Stimulated activated CD4-positive, alpha-beta T cell treated with anti-CD3 and anti-CD28 coated beads, TNF-alpha, amount 100 ng/mL, for 48 hours (primary cell): ENCODE measurements at regions not wholly inside any gene's neighbourhood (a gene's known extent, or its start where the extent isn't known, plus 50 kb on each side); places are given as distances from the start of the nearest gene placed in this dataset.
A peak's percentile ranks its signal among the peaks of the same experiment; 100 is the strongest.
"Not testable (repeated sequence)": the region's sequence is repeated elsewhere in the genome, so short reads cannot be mapped to it uniquely, and the experiment has no call there.

Experiments used
- DNase-seq, 3 donors: peaks; one replicate each; pipeline ENCODE4 v3.0.0-alpha.2; 2020; ENCODE audit warnings: low read depth in 3 of 3

DNA sequence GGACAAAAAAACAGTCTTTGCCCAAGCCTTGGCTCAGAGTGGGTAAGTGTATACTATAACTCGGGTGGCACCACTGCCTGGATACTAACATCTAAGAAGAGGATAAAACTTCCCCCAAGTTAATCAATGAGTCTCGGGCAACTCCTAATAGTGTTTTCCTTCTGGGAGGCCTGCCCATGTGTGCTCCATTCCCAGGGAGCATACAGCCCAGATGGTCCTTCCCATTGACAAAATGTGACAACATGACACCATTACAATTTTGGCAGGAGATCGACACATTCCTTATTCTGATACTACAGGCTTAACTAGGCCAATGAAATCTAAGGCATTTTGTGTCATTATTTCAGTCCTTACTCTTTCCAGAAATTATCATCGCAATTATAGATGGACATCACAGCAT lies 52.7 kb upstream of the CRIM1 start:
- no peak for DNase-seq

GRCh38 chr2:36301843-36302242 lies 53.7 kb upstream of the CRIM1 start:
- no peak for DNase-seq

- DNase-seq: no peak
Measured at GRCh38 chr2:36300697-36301096, 54.9 kb upstream of the CRIM1 start.

DNA sequence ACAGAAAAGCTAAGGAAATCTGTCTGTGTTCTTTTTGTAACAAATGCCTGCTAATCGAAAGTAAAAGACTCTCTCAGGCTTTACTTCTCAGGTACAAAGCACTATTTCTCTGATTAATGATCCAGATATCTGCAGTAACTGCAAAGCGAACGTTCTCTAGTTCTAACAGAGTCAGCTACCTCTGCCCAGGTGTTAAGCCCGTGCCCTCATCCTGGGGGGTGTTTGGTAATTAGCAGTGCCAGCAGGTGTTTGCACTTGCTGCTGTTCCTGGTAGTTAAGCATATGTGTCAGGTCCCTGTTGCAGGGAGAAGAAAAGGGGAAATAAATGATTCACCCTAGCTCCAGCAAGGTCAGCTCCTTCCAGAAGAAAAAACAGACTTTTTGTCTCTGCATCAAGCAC lies 58.8 kb upstream of the CRIM1 start:
- no peak for DNase-seq

- peak in 2 of 3 donors; percentile 3 to 5 for DNase-seq
Measured at GRCh38 chr2:36294316-36294721, 61.3 kb upstream of the CRIM1 start.

DNA sequence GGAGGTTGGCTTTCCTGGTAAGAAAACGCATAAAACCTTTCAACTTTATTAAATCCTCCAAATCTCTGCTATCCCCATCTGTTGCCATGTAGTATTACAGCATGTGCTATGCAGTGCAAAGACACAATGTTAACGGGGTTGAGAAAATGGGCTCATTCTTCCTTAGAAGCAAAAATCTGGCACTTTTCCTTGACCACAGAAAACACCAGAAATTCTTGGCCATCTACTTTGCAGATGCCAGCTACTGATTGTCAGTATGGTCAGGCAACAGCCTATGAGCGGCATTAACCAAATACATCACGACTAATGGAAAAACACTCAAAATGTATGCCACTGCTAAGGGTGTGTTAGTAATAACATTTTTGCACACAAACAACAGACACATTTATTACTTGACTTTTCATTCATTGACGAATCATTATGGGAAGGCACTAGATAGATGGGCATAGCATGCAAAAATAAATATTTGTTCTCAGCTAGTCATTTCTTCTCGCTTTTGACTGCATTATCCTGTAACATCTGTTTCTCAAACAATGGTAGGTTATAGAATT lies 65.2 kb upstream of the CRIM1 start:
- DNase-seq: no peak

- DNase-seq: no peak
Measured at GRCh38 chr2:36289731-36290130, 65.8 kb upstream of the CRIM1 start.

GRCh38 chr2:36287363-36288275 lies 68.0 kb upstream of the CRIM1 start:
- DNase-seq: peak; percentile 5 to 36 (median 6)

GRCh38 chr2:36279506-36279905 lies 76.1 kb upstream of the CRIM1 start:
- not testable (repeated sequence) for DNase-seq

DNA sequence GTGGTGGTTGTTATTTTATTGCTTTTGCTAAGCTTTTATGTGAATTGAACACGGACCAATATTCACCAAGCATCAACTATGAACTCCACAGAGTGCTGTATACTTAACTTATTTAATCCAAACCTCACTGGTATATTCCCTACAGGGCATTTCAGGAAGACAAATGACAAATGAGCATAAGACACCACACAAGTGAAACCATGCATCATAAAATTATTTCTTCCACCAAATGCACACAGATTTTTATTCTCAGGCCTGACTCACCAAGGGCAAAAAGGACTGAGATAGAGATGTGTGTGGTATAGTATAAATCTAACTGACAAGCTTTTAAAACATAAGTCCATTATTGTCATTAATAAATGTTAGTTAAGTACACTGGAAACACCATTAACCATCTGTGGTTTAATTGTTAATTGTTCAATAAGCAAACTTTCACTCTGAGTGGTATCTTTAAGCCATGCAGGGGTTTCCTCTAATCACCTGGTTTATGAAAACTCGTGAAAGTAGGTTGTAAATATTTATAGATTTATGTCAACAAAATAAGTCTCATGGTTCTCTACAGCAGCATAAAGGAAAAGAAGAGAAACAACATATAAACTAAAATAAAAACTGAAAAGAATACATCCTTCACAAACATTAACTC lies 77.6 kb upstream of the CRIM1 start:
- no peak for DNase-seq

- DNase-seq: peak in 2 of 3 donors; percentile 15 to 32
Measured at GRCh38 chr2:36277146-36277808, 78.3 kb upstream of the CRIM1 start.

- DNase-seq: no peak
Measured at GRCh38 chr2:36271266-36271665, 84.3 kb upstream of the CRIM1 start.

GRCh38 chr2:36270758-36271157 lies 84.8 kb upstream of the CRIM1 start:
- DNase-seq: no peak

GRCh38 chr2:36267194-36267593 lies 88.4 kb upstream of the CRIM1 start:
- DNase-seq: no peak

- no peak for DNase-seq
Measured at GRCh38 chr2:36266536-36267121, 88.9 kb upstream of the CRIM1 start.

- DNase-seq: no peak
Measured at GRCh38 chr2:36262581-36262980, 93.0 kb upstream of the CRIM1 start.

- no peak for DNase-seq
Measured at GRCh38 chr2:36255863-36256262, 99.7 kb upstream of the CRIM1 start.

DNA sequence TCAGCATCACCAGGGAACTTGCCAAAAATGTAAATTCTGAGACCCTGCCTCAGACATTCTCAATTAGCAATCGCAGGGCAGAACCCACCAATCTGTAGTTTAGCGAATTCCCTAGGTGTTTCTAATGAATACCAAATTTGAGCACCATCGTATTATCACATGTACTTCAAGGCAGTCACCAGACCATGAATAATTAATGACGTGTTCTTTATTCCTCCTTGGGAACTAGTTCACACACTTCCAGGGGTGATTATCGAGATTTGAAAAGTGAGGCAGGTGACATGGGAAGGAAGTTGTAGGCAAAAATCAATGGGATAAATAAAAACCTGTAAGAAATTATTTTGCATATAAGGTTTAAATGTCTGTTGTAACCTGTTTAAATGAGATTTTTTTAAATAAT lies 102.5 kb upstream of the CRIM1 start:
- no peak for DNase-seq

- DNase-seq: no peak
Measured at GRCh38 chr2:36246320-36246990, 109.1 kb upstream of the CRIM1 start.

DNA sequence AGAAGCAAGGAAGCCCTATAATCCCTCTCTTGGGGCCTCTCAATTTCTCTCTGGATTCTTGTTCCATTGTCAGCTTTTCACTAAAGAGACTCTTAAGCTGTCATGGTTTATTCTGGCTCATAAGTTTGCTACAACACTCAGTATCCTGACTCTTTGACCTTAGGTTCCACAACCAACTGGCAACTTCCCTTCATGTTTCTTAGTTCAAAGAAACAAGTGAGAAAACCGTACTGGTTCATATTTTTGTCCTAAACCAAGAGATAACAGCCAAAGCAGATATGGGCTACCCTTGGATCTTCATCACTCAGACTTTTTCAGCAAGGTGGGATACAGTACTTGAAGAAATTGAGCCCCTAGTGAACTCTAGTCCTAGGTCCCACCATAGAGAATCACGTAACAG lies 109.9 kb upstream of the CRIM1 start:
- no peak for DNase-seq

- no peak for DNase-seq
Measured at GRCh38 chr2:36238106-36238505, 117.5 kb upstream of the CRIM1 start.
